H9 (cell line): ENCODE measurements at regions not wholly inside any gene's neighbourhood (a gene's known extent, or its start where the extent isn't known, plus 50 kb on each side); places are given as distances from the start of the nearest gene placed in this dataset.

ENCODE experiments used
- DNase-seq: peaks from one replicate; pipeline ENCODE4 v3.0.0-alpha.2; 2017
- H2AFZ ChIP-seq: one replicate; pipeline ENCODE4 v1.6.1; 2013; ENCODE audit warnings: mild to moderate bottlenecking, low read length, control low read depth, moderate library complexity
- H2AK5ac ChIP-seq: 2 replicates; pipeline ENCODE4 v1.6.1; 2013; ENCODE audit warnings: low read length, control low read depth, mixed read lengths; ENCODE audit not compliant: insufficient read length
- H2BK120ac ChIP-seq: one replicate; pipeline ENCODE4 v1.6.1; 2013; ENCODE audit warnings: low read depth, mild to moderate bottlenecking, low read length, control low read depth, inconsistent platforms; ENCODE audit not compliant: poor library complexity, severe bottlenecking
- H2BK12ac ChIP-seq: 2 replicates; pipeline ENCODE4 v1.6.1; 2013; ENCODE audit warnings: low read length, control low read depth, mixed read lengths, low read depth; ENCODE audit not compliant: insufficient read length
- H2BK15ac ChIP-seq: 2 replicates; pipeline ENCODE4 v1.6.1; 2013; ENCODE audit warnings: low read depth, low read length, control low read depth
- H2BK20ac ChIP-seq: one replicate; pipeline ENCODE4 v1.6.1; 2013; ENCODE audit warnings: low read depth, mild to moderate bottlenecking, low read length, control low read depth, inconsistent platforms; ENCODE audit not compliant: poor library complexity, severe bottlenecking
- H2BK5ac ChIP-seq: 2 replicates; pipeline ENCODE4 v1.6.1; 2013; ENCODE audit warnings: low read length, control low read depth, mixed read lengths; ENCODE audit not compliant: insufficient read length
- H3K14ac ChIP-seq: 2 replicates; pipeline ENCODE4 v1.6.1; 2013; ENCODE audit warnings: low read length, control low read depth; ENCODE audit not compliant: insufficient read depth
- H3K18ac ChIP-seq: 2 replicates; pipeline ENCODE4 v1.6.1; 2013; ENCODE audit warnings: low read depth, mild to moderate bottlenecking, mixed read lengths, low read length, control low read depth; ENCODE audit not compliant: insufficient read length
- H3K23ac ChIP-seq: 2 replicates; pipeline ENCODE4 v1.6.1; 2013; ENCODE audit warnings: low read length, control low read depth, mixed read lengths, low read depth; ENCODE audit not compliant: insufficient read length
- H3K23me2 ChIP-seq: 2 replicates; pipeline ENCODE4 v1.6.1; 2013; ENCODE audit warnings: low read depth, mild to moderate bottlenecking, mixed read lengths, low read length, control low read depth; ENCODE audit not compliant: insufficient read length, poor library complexity, severe bottlenecking
- H3K27ac ChIP-seq: 2 replicates; pipeline ENCODE4 v1.5.1; 2013; ENCODE audit warnings: low read length, control low read depth, mixed read lengths, low read depth; ENCODE audit not compliant: insufficient read length
- H3K27me3 ChIP-seq: 2 replicates; pipeline ENCODE4 v1.6.1; 2013; ENCODE audit warnings: low read length, control low read depth, inconsistent platforms; ENCODE audit not compliant: insufficient read depth
- H3K4ac ChIP-seq: 2 replicates; pipeline ENCODE4 v1.6.1; 2013; ENCODE audit warnings: low read depth, mild to moderate bottlenecking, control low read depth, inconsistent platforms, low read length, moderate library complexity
- H3K4me1 ChIP-seq: 2 replicates; pipeline ENCODE4 v1.6.1; 2013; ENCODE audit warnings: low read length, control low read depth, inconsistent platforms; ENCODE audit not compliant: insufficient read depth
- H3K4me2 ChIP-seq: 2 replicates; pipeline ENCODE4 v1.6.1; 2013; ENCODE audit warnings: low read length, control low read depth, mixed read lengths; ENCODE audit not compliant: insufficient read length, insufficient read depth
- H3K56ac ChIP-seq: 2 replicates; pipeline ENCODE4 v1.6.1; 2013; ENCODE audit warnings: low read depth, mild to moderate bottlenecking, mixed read lengths, low read length, control low read depth; ENCODE audit not compliant: insufficient read length
- H3K79me1 ChIP-seq: 2 replicates; pipeline ENCODE4 v1.6.1; 2013; ENCODE audit warnings: low read depth, mild to moderate bottlenecking, moderate library complexity, low read length, control low read depth, inconsistent platforms; ENCODE audit not compliant: insufficient read depth, poor library complexity, severe bottlenecking
- H3K79me2 ChIP-seq: 2 replicates; pipeline ENCODE4 v1.6.1; 2013; ENCODE audit warnings: low read length, control low read depth, inconsistent platforms; ENCODE audit not compliant: insufficient read depth
- H3K9ac ChIP-seq: 2 replicates; pipeline ENCODE4 v1.6.1; 2013; ENCODE audit warnings: low read length, control low read depth, mixed read lengths; ENCODE audit not compliant: insufficient read length; ENCODE audit errors: extremely low read depth
- H3K9me3 ChIP-seq: one replicate; pipeline ENCODE4 v1.6.1; 2013; ENCODE audit warnings: low read depth, low read length, inconsistent platforms; ENCODE audit not compliant: control insufficient read depth
- H3T11ph ChIP-seq: one replicate; pipeline ENCODE4 v1.6.1; 2013; ENCODE audit warnings: mild to moderate bottlenecking, low read length, control low read depth, inconsistent platforms
- H4K20me1 ChIP-seq: one replicate; pipeline ENCODE4 v1.6.1; 2013; ENCODE audit not compliant: control insufficient read depth, insufficient read length, insufficient read depth
- H4K5ac ChIP-seq: 2 replicates; pipeline ENCODE4 v1.6.1; 2013; ENCODE audit warnings: low read depth, mild to moderate bottlenecking, mixed read lengths, low read length, control low read depth; ENCODE audit not compliant: insufficient read length
- H4K8ac ChIP-seq: replicated peaks from 2 replicates; pipeline ENCODE4 v1.6.1; 2013; ENCODE audit warnings: low read length, control low read depth, mixed read lengths, low read depth; ENCODE audit not compliant: insufficient read length
- H4K91ac ChIP-seq: 2 replicates; pipeline ENCODE4 v1.6.1; 2013; ENCODE audit warnings: low read depth, mild to moderate bottlenecking, moderate library complexity, mixed read lengths, low read length, control low read depth; ENCODE audit not compliant: insufficient read length
- H3K27ac Mint-ChIP-seq, 3 experiments: 2 replicates in 2 of 3; 3 replicates in 1 of 3; pipeline ENCODE4 v1.8.0; 2020 to 2021; ENCODE audit warnings: mixed read lengths in 3 of 3, mild to moderate bottlenecking in 1 of 3, moderate library complexity in 1 of 3
- H3K27me3 Mint-ChIP-seq: 2 replicates; pipeline ENCODE4 v1.8.0; 2021; ENCODE audit warnings: low read depth, mild to moderate bottlenecking, moderate library complexity, mixed read lengths
- H3K36me3 Mint-ChIP-seq, 3 experiments: 2 replicates in 2 of 3; 3 replicates in 1 of 3; pipeline ENCODE4 v1.8.0; 2020 to 2021; ENCODE audit warnings: low read depth in 3 of 3, mixed read lengths in 3 of 3; ENCODE audit not compliant: insufficient read depth in 1 of 3
- H3K4me1 Mint-ChIP-seq, 2 experiments: 2 replicates each; pipeline ENCODE4 v1.8.0; 2020; ENCODE audit warnings: mixed read lengths in 2 of 2
- H3K4me3 Mint-ChIP-seq, 2 experiments: 2 replicates in 1 of 2; 3 replicates in 1 of 2; pipeline ENCODE4 v1.8.0; 2020 to 2021; ENCODE audit warnings: mild to moderate bottlenecking in 2 of 2, mixed read lengths in 2 of 2, moderate library complexity in 1 of 2
- H3K9me3 Mint-ChIP-seq, 2 experiments: 2 replicates in 1 of 2; 3 replicates in 1 of 2; pipeline ENCODE4 v1.8.0; 2020; ENCODE audit warnings: mild to moderate bottlenecking in 2 of 2, mixed read lengths in 2 of 2, moderate library complexity in 1 of 2
- WGBS: extraction: QIAGEN DNeasy Blood & Tissue Kit; methylation state at CpG from one replicate; pipeline ENCODE4 v1.1.7; 2013; ENCODE audit warnings: missing lambda C conversion rate, low lambda C conversion rate, mixed read lengths; ENCODE audit not compliant: insufficient read length; ENCODE audit errors: extremely low coverage; 5-methylcytosine and 5-hydroxymethylcytosine counted together
- TF ChIP-seq, protein P1 (sequence below): fragments of 200-600 bp; sonication (generic); conservative IDR thresholded peaks from 3 replicates; pipeline ENCODE4 v1.8.0; 2021; ENCODE audit warnings: antibody characterized with exemption, mild to moderate bottlenecking

DNA sequence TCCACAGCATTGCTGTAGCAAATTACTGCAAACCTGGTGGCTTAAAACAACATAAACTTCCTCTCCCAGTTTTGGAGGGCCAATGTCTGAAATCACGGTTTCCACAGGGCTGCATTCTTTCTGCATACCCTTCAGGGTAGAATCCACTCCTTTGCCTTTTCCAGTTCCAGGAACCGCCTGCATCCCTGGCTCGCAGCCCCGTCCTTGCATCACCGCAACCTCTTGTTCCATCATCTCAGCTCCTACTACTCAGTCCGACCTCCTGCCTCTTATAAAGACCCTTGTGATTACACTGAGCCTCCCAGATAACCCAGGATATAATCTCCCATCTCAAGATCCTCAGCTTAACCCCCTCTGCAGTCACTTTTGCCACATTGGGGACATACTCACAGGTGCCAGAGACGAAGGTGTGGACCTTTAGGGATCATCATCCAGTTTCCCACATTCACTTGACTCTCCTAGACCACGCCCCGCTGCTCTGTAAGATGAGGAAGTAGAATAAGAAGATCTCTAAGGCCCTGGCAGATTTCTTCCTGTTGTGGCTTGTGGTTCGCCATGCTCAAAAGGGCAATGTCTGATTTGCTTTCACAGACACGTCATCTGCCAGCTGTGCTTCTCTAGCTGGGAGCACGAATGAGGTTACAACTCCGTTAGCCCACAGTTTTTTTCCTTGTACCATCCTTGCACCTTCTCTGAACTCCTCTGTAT is 103.6 kb upstream of the AGAP1 start:
- Histone ChIP-seq H3K56ac (no peak overlapping the region), H3K79me2 (no peaks in the 10 kb centered on the region), H2BK5ac (no peak overlapping the region), H4K8ac (no peak overlapping the region), H3K18ac (no peak overlapping the region), H3K4ac (no peak overlapping the region), H3K9me3 (no peaks in the 10 kb centered on the region), H4K5ac (no peak overlapping the region), H3K23ac (no peak overlapping the region), H3K27me3 (no peaks in the 10 kb centered on the region), H2BK120ac (no peak overlapping the region), H3K23me2 (no peaks in the 10 kb centered on the region), H2BK15ac (no peak overlapping the region), H2BK12ac (no peak overlapping the region), H2BK20ac (no peak overlapping the region), H4K91ac (no peak overlapping the region), H3K27ac (no peak overlapping the region), H3K4me2 (no peak overlapping the region), H3K14ac (no peak overlapping the region; the same call in 1 of the 2 replicates), H3K79me1 (no peaks in the 10 kb centered on the region), H3K4me1 (peaks cover under 1% of the 10 kb centered on the region; the same call in 1 of the 2 replicates), H2AFZ (no peak overlapping the region), H2AK5ac (no peak overlapping the region), H4K20me1 (no peaks in the 10 kb centered on the region), H3K9ac (no peak overlapping the region), H3T11ph (no peak overlapping the region)
- Mint-ChIP-seq H3K9me3 (peaks cover 0 to 2% of the 10 kb centered on the region in 2 experiments; a peak in 1 of 5 replicates), H3K4me3 (no peak overlapping the region), H3K4me1 (peaks cover 0 to 2% of the 10 kb centered on the region in 2 experiments; a peak in 2 of 4 replicates), H3K27ac (no peak overlapping the region), H3K27me3 (peaks cover 17% of the 10 kb centered on the region), H3K36me3 (no peaks in the 10 kb centered on the region; a peak in 1 of 7 replicates)
- DNase-seq = no peak
- TF ChIP-seq, protein P1, sequence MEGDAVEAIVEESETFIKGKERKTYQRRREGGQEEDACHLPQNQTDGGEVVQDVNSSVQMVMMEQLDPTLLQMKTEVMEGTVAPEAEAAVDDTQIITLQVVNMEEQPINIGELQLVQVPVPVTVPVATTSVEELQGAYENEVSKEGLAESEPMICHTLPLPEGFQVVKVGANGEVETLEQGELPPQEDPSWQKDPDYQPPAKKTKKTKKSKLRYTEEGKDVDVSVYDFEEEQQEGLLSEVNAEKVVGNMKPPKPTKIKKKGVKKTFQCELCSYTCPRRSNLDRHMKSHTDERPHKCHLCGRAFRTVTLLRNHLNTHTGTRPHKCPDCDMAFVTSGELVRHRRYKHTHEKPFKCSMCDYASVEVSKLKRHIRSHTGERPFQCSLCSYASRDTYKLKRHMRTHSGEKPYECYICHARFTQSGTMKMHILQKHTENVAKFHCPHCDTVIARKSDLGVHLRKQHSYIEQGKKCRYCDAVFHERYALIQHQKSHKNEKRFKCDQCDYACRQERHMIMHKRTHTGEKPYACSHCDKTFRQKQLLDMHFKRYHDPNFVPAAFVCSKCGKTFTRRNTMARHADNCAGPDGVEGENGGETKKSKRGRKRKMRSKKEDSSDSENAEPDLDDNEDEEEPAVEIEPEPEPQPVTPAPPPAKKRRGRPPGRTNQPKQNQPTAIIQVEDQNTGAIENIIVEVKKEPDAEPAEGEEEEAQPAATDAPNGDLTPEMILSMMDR = no peak
- no CpG with 5 or more reads among the region's 13 CpGs for WGBS
